ENCODE measurements at regions not wholly inside any gene's neighbourhood (a gene's known extent, or its start where the extent isn't known, plus 50 kb on each side); places are given as distances from the start of the nearest gene placed in this dataset.

GRCh38 chr1:47515164-47515789, 77.4 kb downstream of the FOXD2 start:
- TF ChIP-seq, protein P1, sequence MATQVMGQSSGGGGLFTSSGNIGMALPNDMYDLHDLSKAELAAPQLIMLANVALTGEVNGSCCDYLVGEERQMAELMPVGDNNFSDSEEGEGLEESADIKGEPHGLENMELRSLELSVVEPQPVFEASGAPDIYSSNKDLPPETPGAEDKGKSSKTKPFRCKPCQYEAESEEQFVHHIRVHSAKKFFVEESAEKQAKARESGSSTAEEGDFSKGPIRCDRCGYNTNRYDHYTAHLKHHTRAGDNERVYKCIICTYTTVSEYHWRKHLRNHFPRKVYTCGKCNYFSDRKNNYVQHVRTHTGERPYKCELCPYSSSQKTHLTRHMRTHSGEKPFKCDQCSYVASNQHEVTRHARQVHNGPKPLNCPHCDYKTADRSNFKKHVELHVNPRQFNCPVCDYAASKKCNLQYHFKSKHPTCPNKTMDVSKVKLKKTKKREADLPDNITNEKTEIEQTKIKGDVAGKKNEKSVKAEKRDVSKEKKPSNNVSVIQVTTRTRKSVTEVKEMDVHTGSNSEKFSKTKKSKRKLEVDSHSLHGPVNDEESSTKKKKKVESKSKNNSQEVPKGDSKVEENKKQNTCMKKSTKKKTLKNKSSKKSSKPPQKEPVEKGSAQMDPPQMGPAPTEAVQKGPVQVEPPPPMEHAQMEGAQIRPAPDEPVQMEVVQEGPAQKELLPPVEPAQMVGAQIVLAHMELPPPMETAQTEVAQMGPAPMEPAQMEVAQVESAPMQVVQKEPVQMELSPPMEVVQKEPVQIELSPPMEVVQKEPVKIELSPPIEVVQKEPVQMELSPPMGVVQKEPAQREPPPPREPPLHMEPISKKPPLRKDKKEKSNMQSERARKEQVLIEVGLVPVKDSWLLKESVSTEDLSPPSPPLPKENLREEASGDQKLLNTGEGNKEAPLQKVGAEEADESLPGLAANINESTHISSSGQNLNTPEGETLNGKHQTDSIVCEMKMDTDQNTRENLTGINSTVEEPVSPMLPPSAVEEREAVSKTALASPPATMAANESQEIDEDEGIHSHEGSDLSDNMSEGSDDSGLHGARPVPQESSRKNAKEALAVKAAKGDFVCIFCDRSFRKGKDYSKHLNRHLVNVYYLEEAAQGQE (IDR thresholded peaks at IDR 0.05; ENCODE audit: insufficient read depth in 1 of 2, low read depth in 2 of 2, low read length in 2 of 2), result no peak
- TF ChIP-seq TAF1 (IDR thresholded peaks at IDR 0.05; ENCODE audit: borderline replicate concordance, insufficient read depth, low read length) (no peak), POLR2AphosphoS5 (IDR thresholded peaks at IDR 0.05; ENCODE audit: low read depth, low read length) (no peak), SIN3A (IDR thresholded peaks at IDR 0.05; ENCODE audit: borderline replicate concordance, insufficient read depth, low read length) (no peak)
